ENCODE measurements at regions not wholly inside any gene's neighbourhood (a gene's known extent, or its start where the extent isn't known, plus 50 kb on each side); places are given as distances from the start of the nearest gene placed in this dataset.

- no peak overlapping the region for H3K9ac ChIP-seq (ENCODE audit: low read length in 3 of 3)
- no peak overlapping the region for H3K27ac ChIP-seq (ENCODE audit: low read depth in 2 of 2, low read length in 2 of 2)
- no peaks in the 10 kb centered on the region for H3K4me1 ChIP-seq (ENCODE audit: control insufficient read depth in 2 of 3, insufficient read depth in 2 of 3, low read depth in 1 of 3, low read length in 3 of 3)
- no peaks in the 10 kb centered on the region for H3K36me3 ChIP-seq (ENCODE audit: control insufficient read depth in 2 of 3, insufficient read depth in 3 of 3, low read length in 3 of 3)
- FAIRE-seq = no peak
- no peaks in the 10 kb centered on the region for H3K9me3 ChIP-seq (ENCODE audit: control insufficient read depth in 2 of 3, insufficient read depth in 1 of 3, low read length in 3 of 3)
- peak in 2 of 5 donors; percentile 23 to 44 for DNase-seq
- no peak overlapping the region for H3K4me3 ChIP-seq (ENCODE audit: low read length in 3 of 3)
- no peak for TF ChIP-seq CTCF (IDR thresholded peaks at IDR 0.05; ENCODE audit: borderline replicate concordance, extremely low read depth, insufficient read depth)
- intact Hi-C loops (cut with DNase I) = no loop called here
- H3K27me3 ChIP-seq (ENCODE audit: control insufficient read depth, insufficient read depth, low read length) = no peaks in the 10 kb centered on the region
These were observed 111.5 kb upstream of the SULT1C3 start for GRCh38 chr2:108128249-108128648.

GRCh38 chr2:108129636-108130035 is 110.1 kb upstream of the SULT1C3 start:
- Histone ChIP-seq H3K4me3 (ENCODE audit: low read length in 3 of 3) (no peak overlapping the region), H3K9ac (ENCODE audit: low read length in 3 of 3) (no peak overlapping the region), H3K27me3 (ENCODE audit: control insufficient read depth, insufficient read depth, low read length) (no peaks in the 10 kb centered on the region), H3K9me3 (ENCODE audit: control insufficient read depth in 2 of 3, insufficient read depth in 1 of 3, low read length in 3 of 3) (no peaks in the 10 kb centered on the region), H3K36me3 (ENCODE audit: control insufficient read depth in 2 of 3, insufficient read depth in 3 of 3, low read length in 3 of 3) (no peaks in the 10 kb centered on the region), H3K27ac (ENCODE audit: low read depth in 2 of 2, low read length in 2 of 2) (no peak overlapping the region), H3K4me1 (ENCODE audit: control insufficient read depth in 2 of 3, insufficient read depth in 2 of 3, low read depth in 1 of 3, low read length in 3 of 3) (no peaks in the 10 kb centered on the region)
- intact Hi-C loops (cut with DNase I) = no loop called here
- no peak for TF ChIP-seq CTCF (IDR thresholded peaks at IDR 0.05; ENCODE audit: borderline replicate concordance, extremely low read depth, insufficient read depth)
- DNase-seq (no peak), FAIRE-seq (no peak)

GRCh38 chr2:108133457-108133856 is 106.3 kb upstream of the SULT1C3 start:
- intact Hi-C loops (cut with DNase I) = no loop called here
- Histone ChIP-seq H3K4me1 (ENCODE audit: control insufficient read depth in 2 of 3, insufficient read depth in 2 of 3, low read depth in 1 of 3, low read length in 3 of 3) (no peaks in the 10 kb centered on the region), H3K4me3 (ENCODE audit: low read length in 3 of 3) (no peak overlapping the region), H3K9me3 (ENCODE audit: control insufficient read depth in 2 of 3, insufficient read depth in 1 of 3, low read length in 3 of 3) (no peaks in the 10 kb centered on the region), H3K27me3 (ENCODE audit: control insufficient read depth, insufficient read depth, low read length) (no peaks in the 10 kb centered on the region), H3K27ac (ENCODE audit: low read depth in 2 of 2, low read length in 2 of 2) (no peak overlapping the region), H3K36me3 (ENCODE audit: control insufficient read depth in 2 of 3, insufficient read depth in 3 of 3, low read length in 3 of 3) (no peaks in the 10 kb centered on the region), H3K9ac (ENCODE audit: low read length in 3 of 3) (no peak overlapping the region)
- TF ChIP-seq CTCF (IDR thresholded peaks at IDR 0.05; ENCODE audit: borderline replicate concordance, extremely low read depth, insufficient read depth) = no peak
- no peak for FAIRE-seq
- no peak for DNase-seq

GRCh38 chr2:108139521-108139920 is 100.2 kb upstream of the SULT1C3 start:
- no peak for FAIRE-seq

More at GRCh38 chr2:108139521-108139920, 100.2 kb upstream of the SULT1C3 start:
- DNase-seq = peak in 2 of 5 donors; percentile 74 to 88
- no peaks in the 10 kb centered on the region for H3K36me3 ChIP-seq (ENCODE audit: control insufficient read depth in 2 of 3, insufficient read depth in 3 of 3, low read length in 3 of 3)
- H3K4me3 ChIP-seq (ENCODE audit: low read length in 3 of 3) = no peak overlapping the region
- intact Hi-C loops (cut with DNase I) = no loop called here
- no peaks in the 10 kb centered on the region for H3K4me1 ChIP-seq (ENCODE audit: control insufficient read depth in 2 of 3, insufficient read depth in 2 of 3, low read depth in 1 of 3, low read length in 3 of 3)
- no peak overlapping the region for H3K9ac ChIP-seq (ENCODE audit: low read length in 3 of 3)
- no peak for TF ChIP-seq CTCF (IDR thresholded peaks at IDR 0.05; ENCODE audit: borderline replicate concordance, extremely low read depth, insufficient read depth)
- no peak overlapping the region for H3K27ac ChIP-seq (ENCODE audit: low read depth in 2 of 2, low read length in 2 of 2)
- no peaks in the 10 kb centered on the region for H3K27me3 ChIP-seq (ENCODE audit: control insufficient read depth, insufficient read depth, low read length)
- H3K9me3 ChIP-seq (ENCODE audit: control insufficient read depth in 2 of 3, insufficient read depth in 1 of 3, low read length in 3 of 3) = no peaks in the 10 kb centered on the region

Measured in kidney (tissue), 13 donors.